Left ventricle myocardium inferior (tissue), 1 donor: ENCODE measurements at regions not wholly inside any gene's neighbourhood (a gene's known extent, or its start where the extent isn't known, plus 50 kb on each side); places are given as distances from the start of the nearest gene placed in this dataset.

Experiments used
- DNase-seq: peaks from one replicate; pipeline ENCODE4 v3.0.0-alpha.2; 2020
- H3K27ac ChIP-seq: fragments of 200-600 bp; replicated peaks from 2 replicates; pipeline ENCODE4 v1.8.0; 2021
- H3K27me3 ChIP-seq: fragments of 200-600 bp; 2 replicates; pipeline ENCODE4 v1.8.0; 2021; ENCODE audit warnings: low read depth
- H3K36me3 ChIP-seq: fragments of 200-600 bp; 2 replicates; pipeline ENCODE4 v1.8.0; 2021
- H3K4me1 ChIP-seq: fragments of 200-600 bp; 2 replicates; pipeline ENCODE4 v1.8.0; 2021
- H3K4me3 ChIP-seq: fragments of 200-600 bp; 2 replicates; pipeline ENCODE4 v1.8.0; 2021; ENCODE audit warnings: mild to moderate bottlenecking, moderate library complexity
- H3K9me3 ChIP-seq: fragments of 200-600 bp; replicated peaks from 2 replicates; pipeline ENCODE4 v1.8.0; 2021
- CTCF ChIP-seq: fragments of 200-600 bp; IDR thresholded peaks from 2 replicates; pipeline ENCODE4 v1.8.0; 2021; ENCODE audit warnings: antibody characterized with exemption, mild to moderate bottlenecking, borderline replicate concordance
- intact Hi-C: fragments of 100-400 bp; cut with micrococcal nuclease; formaldehyde crosslinking; loops from one replicate; pipeline ENCODE4 v1.11.0; 2022
- donor health status: DM: no; HTN: yes; CAD: no; lungs with severe emphysema.

GRCh38 chr17:52759864-52760263, 601.4 kb upstream of the CA10 start:
- no peak for TF ChIP-seq CTCF
- intact Hi-C loops, result no loop called here
- no peak overlapping the region for H3K27ac ChIP-seq
- H3K4me1 ChIP-seq, result peaks cover 6% of the 10 kb centered on the region
- H3K9me3 ChIP-seq, result peaks cover 13% of the 10 kb centered on the region
- H3K36me3 ChIP-seq, result no peaks in the 10 kb centered on the region
- no peak for DNase-seq
- no peaks in the 10 kb centered on the region for H3K27me3 ChIP-seq
- no peak overlapping the region for H3K4me3 ChIP-seq

DNA sequence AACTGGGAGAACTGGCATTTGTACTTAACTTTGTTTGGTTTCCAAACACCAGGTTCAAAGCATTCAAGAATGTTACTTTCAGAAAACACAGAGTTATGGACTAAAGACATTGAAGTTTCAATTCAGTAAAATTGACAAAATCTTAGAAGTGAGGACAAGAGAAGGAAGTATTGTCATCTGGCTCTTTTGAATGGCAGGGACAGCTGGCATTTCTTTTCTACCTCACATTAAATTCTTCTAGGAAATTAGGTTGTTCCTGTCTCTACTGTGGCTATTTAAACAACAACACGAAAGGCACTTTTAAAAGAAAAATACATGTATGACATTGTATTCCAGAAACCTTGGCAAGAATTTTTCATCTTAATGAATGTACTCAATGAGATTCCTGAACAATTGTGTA, 600.0 kb upstream of the CA10 start:
- no peak for DNase-seq
- TF ChIP-seq CTCF, result no peak
- H3K9me3 ChIP-seq, result peaks cover 7% of the 10 kb centered on the region
- no peaks in the 10 kb centered on the region for H3K27me3 ChIP-seq
- no peaks in the 10 kb centered on the region for H3K36me3 ChIP-seq
- H3K27ac ChIP-seq, result no peak overlapping the region
- intact Hi-C loops, result no loop called here
- no peak overlapping the region for H3K4me3 ChIP-seq
- peaks cover 6% of the 10 kb centered on the region for H3K4me1 ChIP-seq

GRCh38 chr17:52756746-52757145, 598.2 kb upstream of the CA10 start:
- peaks cover 6% of the 10 kb centered on the region for H3K4me1 ChIP-seq
- DNase-seq, result no peak
- intact Hi-C loops, result no loop called here
- peaks cover 7% of the 10 kb centered on the region for H3K9me3 ChIP-seq
- H3K36me3 ChIP-seq, result no peaks in the 10 kb centered on the region
- no peaks in the 10 kb centered on the region for H3K27me3 ChIP-seq
- H3K4me3 ChIP-seq, result no peak overlapping the region
- TF ChIP-seq CTCF, result no peak
- H3K27ac ChIP-seq, result no peak overlapping the region

- intact Hi-C loops, result no loop called here
- no peak for DNase-seq
- no peak for TF ChIP-seq CTCF
- Histone ChIP-seq H3K27ac (no peak overlapping the region), H3K4me1 (peaks cover 6% of the 10 kb centered on the region), H3K36me3 (no peaks in the 10 kb centered on the region), H3K9me3 (peaks cover 6% of the 10 kb centered on the region), H3K4me3 (no peak overlapping the region), H3K27me3 (no peaks in the 10 kb centered on the region)
Observed at GRCh38 chr17:52754838-52755237, 596.3 kb upstream of the CA10 start.

DNA sequence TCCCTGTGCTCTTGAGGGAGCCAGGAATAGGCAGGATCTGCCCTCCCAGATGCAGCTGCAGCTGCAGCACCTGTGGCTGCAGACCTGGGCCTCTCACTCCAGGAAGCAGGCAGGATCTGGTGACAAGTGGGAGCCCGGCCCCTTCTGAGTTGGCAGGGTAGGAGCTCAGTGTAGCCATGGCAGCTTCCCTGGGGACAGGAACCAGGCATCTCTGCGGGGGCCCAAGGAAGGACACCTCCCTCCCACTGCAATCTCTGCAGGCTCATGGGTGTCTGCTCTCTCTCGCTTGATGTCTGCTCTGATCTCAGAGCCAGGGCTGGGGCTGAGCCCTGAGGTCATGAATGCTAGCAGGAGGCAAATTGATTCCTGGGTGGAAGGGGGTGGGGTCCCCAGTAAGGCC, 592.5 kb upstream of the CA10 start:
- TF ChIP-seq CTCF, result no peak

DNA sequence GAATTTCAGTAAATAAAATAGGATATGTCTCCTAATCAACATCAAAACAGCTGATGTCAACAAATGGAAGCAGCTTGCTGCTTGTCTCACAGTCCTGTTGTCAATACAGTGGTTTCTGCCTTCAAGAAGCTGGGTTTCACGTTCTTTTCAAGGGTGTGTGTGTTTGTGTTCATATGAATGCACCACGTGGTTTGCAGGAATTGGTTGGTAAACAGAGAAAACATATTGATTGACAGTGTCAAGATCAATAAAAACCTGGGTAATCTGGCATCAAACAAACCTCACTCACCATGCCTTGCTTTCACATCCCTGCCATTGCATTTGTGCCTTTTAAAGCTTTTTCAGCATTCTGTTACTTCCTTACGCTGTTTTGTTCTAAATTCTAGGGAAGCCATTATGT, 585.7 kb upstream of the CA10 start:
- Histone ChIP-seq H3K36me3 (no peaks in the 10 kb centered on the region), H3K9me3 (no peaks in the 10 kb centered on the region), H3K27me3 (no peaks in the 10 kb centered on the region), H3K4me1 (no peaks in the 10 kb centered on the region), H3K27ac (no peak overlapping the region), H3K4me3 (no peak overlapping the region)
- DNase-seq, result no peak
- TF ChIP-seq CTCF, result no peak
- intact Hi-C loops, result no loop called here

More for the DNA sequence above, 592.5 kb upstream of the CA10 start:
- Histone ChIP-seq H3K9me3 (no peaks in the 10 kb centered on the region), H3K4me1 (no peaks in the 10 kb centered on the region), H3K36me3 (no peaks in the 10 kb centered on the region), H3K27ac (no peak overlapping the region), H3K27me3 (no peaks in the 10 kb centered on the region), H3K4me3 (no peak overlapping the region)
- intact Hi-C loops, result no loop called here
- DNase-seq, result no peak
